Esophagus squamous epithelium (tissue), 5 donors: ENCODE measurements at regions not wholly inside any gene's neighbourhood (a gene's known extent, or its start where the extent isn't known, plus 50 kb on each side); places are given as distances from the start of the nearest gene placed in this dataset.

ENCODE experiments used
- DNase-seq: peaks from one replicate; lab custom pipeline; 2025; lab: John Stamatoyannopoulos, UW
- H3K27ac ChIP-seq, 4 donors: fragments of 200-600 bp; sonication (generic); one replicate each; pipeline ENCODE4 v1.5.1; 2016 to 2019; ENCODE audit warnings: mild to moderate bottlenecking in 1 of 4
- H3K27me3 ChIP-seq, 4 donors: fragments of 200-600 bp; sonication (generic); 1 replicate in 3 of 4; 2 replicates in 1 of 4; pipeline versions ENCODE4 v1.5.1 to v1.6.0; 2017 to 2021; ENCODE audit warnings: antibody characterized with exemption in 1 of 4
- H3K36me3 ChIP-seq, 3 donors: fragments of 200-600 bp; sonication (generic); one replicate each; pipeline ENCODE4 v1.5.1; 2016 to 2019
- H3K4me1 ChIP-seq, 3 donors: fragments of 200-600 bp; sonication (generic); one replicate each; pipeline ENCODE4 v1.5.1; 2017 to 2019
- H3K4me3 ChIP-seq, 4 donors: fragments of 200-600 bp; sonication (generic); 1 replicate in 3 of 4; 2 replicates in 1 of 4; pipeline ENCODE4 v1.5.1; 2016 to 2019; ENCODE audit warnings: mild to moderate bottlenecking in 2 of 4, moderate library complexity in 1 of 4
- H3K9me3 ChIP-seq, 3 donors: fragments of 200-600 bp; sonication (generic); one replicate each; pipeline ENCODE4 v1.5.1; 2016 to 2019
- POLR2A ChIP-seq, 4 donors: fragments of 450-650 bp; IDR thresholded peaks; one replicate each; pipeline ENCODE4 v1.6.1; 2017; ENCODE audit warnings: antibody characterized with exemption in 4 of 4, mild to moderate bottlenecking in 4 of 4, moderate library complexity in 3 of 4
- WGBS, 2 donors: methylation state at CpG; one replicate each; pipeline ENCODE4 v1.1.5; 2018; 5-methylcytosine and 5-hydroxymethylcytosine counted together
- intact Hi-C: fragments of 100-400 bp; cut with DNase I; formaldehyde crosslinking; loops from one replicate; pipeline ENCODE4 v1.15.0; 2022
- TF ChIP-seq, protein P1 (sequence below), 6 experiments: fragments of 450-650 bp in 4 of 6; fragments of 200-600 bp in 2 of 6; sonication (generic) in 2 of 6; IDR thresholded peaks; one replicate each; pipeline ENCODE4 v1.5.1; 2016 to 2019; ENCODE audit warnings: antibody characterized with exemption in 6 of 6, mild to moderate bottlenecking in 4 of 6, moderate library complexity in 4 of 6
- donor health status: DM: yes; HTN: yes; CAD: no.

DNA sequence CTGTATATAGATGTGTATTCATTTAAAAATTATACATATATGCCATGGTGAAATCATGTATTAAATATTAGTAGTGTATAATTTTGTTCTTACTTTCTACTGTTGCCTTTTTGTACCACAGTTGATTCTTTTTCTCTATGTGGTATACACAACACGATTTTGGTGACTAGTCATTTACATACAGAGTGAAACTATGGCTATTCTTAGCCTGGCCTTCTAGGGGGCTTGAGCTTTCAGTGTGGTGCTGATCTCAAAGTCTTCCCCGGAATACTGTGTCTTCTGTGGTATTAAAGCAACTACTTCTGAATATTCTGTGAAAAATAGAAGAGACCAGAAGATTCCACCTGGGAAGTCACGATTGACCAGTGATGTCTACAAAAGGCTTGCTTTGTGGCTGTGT lies 301.9 kb downstream of the UTRN start:
- H3K9me3 ChIP-seq, result no peaks in the 10 kb centered on the region
- WGBS, 2 donors, result 67 to 80% methylated on average over 3 of the region's 3 CpGs
- no peak for TF ChIP-seq POLR2A (IDR thresholded peaks at IDR 0.05)
- TF ChIP-seq, protein P1, sequence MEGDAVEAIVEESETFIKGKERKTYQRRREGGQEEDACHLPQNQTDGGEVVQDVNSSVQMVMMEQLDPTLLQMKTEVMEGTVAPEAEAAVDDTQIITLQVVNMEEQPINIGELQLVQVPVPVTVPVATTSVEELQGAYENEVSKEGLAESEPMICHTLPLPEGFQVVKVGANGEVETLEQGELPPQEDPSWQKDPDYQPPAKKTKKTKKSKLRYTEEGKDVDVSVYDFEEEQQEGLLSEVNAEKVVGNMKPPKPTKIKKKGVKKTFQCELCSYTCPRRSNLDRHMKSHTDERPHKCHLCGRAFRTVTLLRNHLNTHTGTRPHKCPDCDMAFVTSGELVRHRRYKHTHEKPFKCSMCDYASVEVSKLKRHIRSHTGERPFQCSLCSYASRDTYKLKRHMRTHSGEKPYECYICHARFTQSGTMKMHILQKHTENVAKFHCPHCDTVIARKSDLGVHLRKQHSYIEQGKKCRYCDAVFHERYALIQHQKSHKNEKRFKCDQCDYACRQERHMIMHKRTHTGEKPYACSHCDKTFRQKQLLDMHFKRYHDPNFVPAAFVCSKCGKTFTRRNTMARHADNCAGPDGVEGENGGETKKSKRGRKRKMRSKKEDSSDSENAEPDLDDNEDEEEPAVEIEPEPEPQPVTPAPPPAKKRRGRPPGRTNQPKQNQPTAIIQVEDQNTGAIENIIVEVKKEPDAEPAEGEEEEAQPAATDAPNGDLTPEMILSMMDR (IDR thresholded peaks at IDR 0.05), result no peak
- H3K4me1 ChIP-seq, result peaks cover 4 to 24% (median 9%) of the 10 kb centered on the region in 3 donors
- no peak for DNase-seq
- no peak overlapping the region for H3K27ac ChIP-seq
- no peak overlapping the region for H3K4me3 ChIP-seq
- no peaks in the 10 kb centered on the region for H3K27me3 ChIP-seq
- H3K36me3 ChIP-seq, result peaks cover 0 to 11% (median 0%) of the 10 kb centered on the region in 3 donors
- intact Hi-C loops, result no loop called here

- no peaks in the 10 kb centered on the region for H3K9me3 ChIP-seq
- H3K4me3 ChIP-seq, result no peak overlapping the region
- H3K4me1 ChIP-seq, result peaks cover 0 to 7% (median 0%) of the 10 kb centered on the region in 3 donors
- H3K27me3 ChIP-seq, result no peaks in the 10 kb centered on the region
- WGBS, 2 donors, result 50 to 53% methylated on average over 1 of the region's 1 CpG
- no peak for DNase-seq
- peaks cover 0 to 20% (median 0%) of the 10 kb centered on the region in 3 donors for H3K36me3 ChIP-seq
- intact Hi-C loops, result no loop called here
- no peak overlapping the region for H3K27ac ChIP-seq
- TF ChIP-seq, protein P1 (IDR thresholded peaks at IDR 0.05), result no peak
- no peak for TF ChIP-seq POLR2A (IDR thresholded peaks at IDR 0.05)
These were observed 303.7 kb downstream of the UTRN start for GRCh38 chr6:144588697-144589325.

- WGBS, 2 donors, result 74 to 80% methylated on average over 4 of the region's 4 CpGs
These were observed 305.4 kb downstream of the UTRN start for GRCh38 chr6:144590532-144590931.

DNA sequence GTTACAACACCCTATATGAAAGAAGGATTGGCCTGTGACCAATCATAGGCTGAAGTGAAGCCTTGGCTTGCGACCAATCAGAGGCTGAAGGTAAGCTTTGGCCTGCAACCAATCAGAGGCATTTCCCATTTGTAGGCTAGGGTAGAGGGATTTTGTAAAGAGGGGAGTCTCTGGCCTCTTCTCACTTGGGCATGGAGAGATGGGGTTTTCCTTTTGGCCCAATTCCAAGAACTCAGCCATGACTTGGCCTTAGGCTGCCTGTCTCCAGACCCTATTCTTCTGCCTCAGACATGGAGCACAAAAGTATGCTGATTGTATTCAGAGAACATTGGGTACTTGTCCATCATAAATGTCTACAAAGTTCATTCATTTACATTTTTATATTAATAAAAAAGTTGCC lies 308.3 kb downstream of the UTRN start:
- H3K4me1 ChIP-seq, result peaks cover 0 to 7% (median 0%) of the 10 kb centered on the region in 3 donors
- intact Hi-C loops, result no loop called here
- H3K27ac ChIP-seq, result no peak overlapping the region
- no peak overlapping the region for H3K4me3 ChIP-seq
- H3K36me3 ChIP-seq, result peaks cover 0 to 9% (median 0%) of the 10 kb centered on the region in 3 donors
- H3K9me3 ChIP-seq, result no peaks in the 10 kb centered on the region
- WGBS, 2 donors, result 100% methylated on average over 1 of the region's 1 CpG
- no peaks in the 10 kb centered on the region for H3K27me3 ChIP-seq
- TF ChIP-seq, protein P1 (IDR thresholded peaks at IDR 0.05), result no peak
- no peak for TF ChIP-seq POLR2A (IDR thresholded peaks at IDR 0.05)
- DNase-seq, result no peak

More at GRCh38 chr6:144590532-144590931, 305.4 kb downstream of the UTRN start:
- Histone ChIP-seq H3K9me3 (no peaks in the 10 kb centered on the region), H3K27me3 (no peaks in the 10 kb centered on the region), H3K36me3 (peaks cover 0 to 20% (median 0%) of the 10 kb centered on the region in 3 donors), H3K4me3 (no peak overlapping the region), H3K4me1 (peaks cover 0 to 7% (median 0%) of the 10 kb centered on the region in 3 donors), H3K27ac (no peak overlapping the region)
- TF ChIP-seq POLR2A (IDR thresholded peaks at IDR 0.05), result no peak
- TF ChIP-seq, protein P1 (IDR thresholded peaks at IDR 0.05), result peak in 1 of 6 experiments; percentile 11
- no peak for DNase-seq
- intact Hi-C loops, result no loop called here

DNA sequence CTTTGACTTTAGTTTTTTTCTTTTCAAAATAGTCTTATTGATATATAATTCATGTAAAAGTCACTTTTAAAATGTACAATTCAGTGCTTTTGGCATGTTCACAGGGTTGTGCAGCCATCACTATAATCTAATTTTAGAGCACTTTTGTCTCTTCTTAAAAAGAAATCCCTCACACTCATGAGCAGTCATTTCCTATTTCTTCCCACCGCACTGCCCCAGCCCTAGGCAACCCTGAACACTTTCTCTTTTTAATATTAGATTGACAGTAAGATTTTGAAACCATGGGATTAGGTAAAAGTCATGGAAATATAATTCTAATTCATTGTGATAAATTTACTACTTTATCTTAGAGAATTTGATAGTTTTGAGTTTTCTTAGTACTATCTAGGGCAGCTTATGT lies 309.4 kb downstream of the UTRN start:
- Histone ChIP-seq H3K4me1 (no peaks in the 10 kb centered on the region), H3K4me3 (no peak overlapping the region), H3K36me3 (peaks cover 0 to 9% (median 0%) of the 10 kb centered on the region in 3 donors), H3K27me3 (no peaks in the 10 kb centered on the region), H3K27ac (no peak overlapping the region), H3K9me3 (no peaks in the 10 kb centered on the region)
- no peak for DNase-seq
- intact Hi-C loops, result no loop called here
- TF ChIP-seq POLR2A (IDR thresholded peaks at IDR 0.05), result no peak
- TF ChIP-seq, protein P1 (IDR thresholded peaks at IDR 0.05), result no peak
- WGBS, 2 donors, result 62 to 67% methylated on average over 1 of the region's 1 CpG
